HG03342 (cell line): ENCODE measurements at regions not wholly inside any gene's neighbourhood (a gene's known extent, or its start where the extent isn't known, plus 50 kb on each side); places are given as distances from the start of the nearest gene placed in this dataset.

Source experiments
- ATAC-seq: cut with Tn5 transposase; IDR thresholded peaks from one replicate; pipeline ENCODE4 v1.9.1; 2021; ENCODE audit warnings: mild to moderate bottlenecking, moderate library complexity; ENCODE audit not compliant: unreplicated experiment

GRCh38 chr5:53326424-53327153, 153.8 kb upstream of the FST start:
- no peak for ATAC-seq

GRCh38 chr5:53327811-53328334, 152.6 kb upstream of the FST start:
- ATAC-seq: no peak

GRCh38 chr5:53330491-53330890, 149.9 kb upstream of the FST start:
- ATAC-seq: no peak

GRCh38 chr5:53331463-53331862, 149.0 kb upstream of the FST start:
- ATAC-seq: no peak

- ATAC-seq: no peak
These were observed 147.3 kb upstream of the FST start for GRCh38 chr5:53333160-53333559.

- no peak for ATAC-seq
These were observed 145.9 kb upstream of the FST start for GRCh38 chr5:53334431-53334941.

GRCh38 chr5:53335115-53335514, 145.3 kb upstream of the FST start:
- no peak for ATAC-seq

- no peak for ATAC-seq
These were observed 142.6 kb upstream of the FST start for GRCh38 chr5:53337827-53338226.

- no peak for ATAC-seq
These were observed 141.5 kb upstream of the FST start for GRCh38 chr5:53338971-53339370.

GRCh38 chr5:53339962-53340540, 140.4 kb upstream of the FST start:
- ATAC-seq: no peak

GRCh38 chr5:53340956-53341750, 139.3 kb upstream of the FST start:
- ATAC-seq: no peak

- no peak for ATAC-seq
These were observed 138.2 kb upstream of the FST start for GRCh38 chr5:53342236-53342635.

- no peak for ATAC-seq
These were observed 137.2 kb upstream of the FST start for GRCh38 chr5:53343187-53343586.

- ATAC-seq: no peak
These were observed 130.1 kb upstream of the FST start for GRCh38 chr5:53350368-53350767.

- no peak for ATAC-seq
These were observed 129.2 kb upstream of the FST start for GRCh38 chr5:53350991-53351770.

- ATAC-seq: no peak
These were observed 125.1 kb upstream of the FST start for GRCh38 chr5:53355316-53355715.

GRCh38 chr5:53355931-53356330, 124.5 kb upstream of the FST start:
- no peak for ATAC-seq

- ATAC-seq: no peak
These were observed 123.0 kb upstream of the FST start for GRCh38 chr5:53357439-53357838.

- no peak for ATAC-seq
These were observed 121.6 kb upstream of the FST start for GRCh38 chr5:53358794-53359193.

GRCh38 chr5:53359916-53360517, 120.4 kb upstream of the FST start:
- no peak for ATAC-seq
